A549 (cell line): ENCODE measurements at regions not wholly inside any gene's neighbourhood (a gene's known extent, or its start where the extent isn't known, plus 50 kb on each side); places are given as distances from the start of the nearest gene placed in this dataset.

Experiments used
- ATAC-seq, 2 experiments: fragments of 200-7000 bp in 1 of 2; fragments of >200 bp in 1 of 2; cut with Nextera tagmentation in 1 of 2; cut with Tn5 transposase in 1 of 2; 3 replicates each; pipeline versions ENCODE4 v1.8.0 to v1.9.1; 2018 to 2020; ENCODE audit warnings: mild to moderate bottlenecking in 1 of 2, moderate library complexity in 1 of 2
- CTCF ChIA-PET: fragments of 300-600 bp; sonication (Branson Sonifier 250); formaldehyde crosslinking; extraction: SDS; loops from one replicate; lab custom pipeline; 2021; ENCODE audit warnings: antibody characterized with exemption, inconsistent platforms; lab: Yijun Ruan, JAX
- POLR2A ChIA-PET: fragments of 350-600 bp; formaldehyde crosslinking; extraction: SDS; loops from one replicate; lab custom pipeline; 2021; ENCODE audit warnings: antibody characterized with exemption, inconsistent platforms; lab: Yijun Ruan, JAX
- DNase-seq, 2 experiments: peaks; one replicate each; pipeline versions ENCODE4 v3.0.0 to v3.0.0-alpha.2; 2011 to 2016; ENCODE audit warnings: low read depth in 1 of 2, low spot score in 1 of 2
- FAIRE-seq: peaks from 2 replicates; lab custom pipeline; 2011; peaks lifted over from hg19 to GRCh38; lab: Jason Lieb, UNC
- H3K27ac ChIP-seq, 2 experiments: fragments of >200 bp; sonication (Bioruptor Twin); formaldehyde crosslinking; 3 replicates each; pipeline ENCODE4 v1.5.1; 2016 to 2017
- H3K4me1 ChIP-seq: fragments of >200 bp; sonication (Bioruptor Twin); formaldehyde crosslinking; 3 replicates; pipeline ENCODE4 v1.6.1; 2016
- H3K4me2 ChIP-seq: fragments of >200 bp; sonication (Bioruptor Twin); formaldehyde crosslinking; 3 replicates; pipeline ENCODE4 v1.6.1; 2016
- H3K4me3 ChIP-seq: fragments of >200 bp; sonication (Bioruptor Twin); formaldehyde crosslinking; 3 replicates; pipeline ENCODE4 v1.5.1; 2016
- H3K9me3 ChIP-seq: fragments of >200 bp; sonication (Bioruptor Twin); formaldehyde crosslinking; 3 replicates; pipeline ENCODE4 v1.6.1; 2016
- BCL3 ChIP-seq: fragments of >200 bp; sonication (Bioruptor Twin); formaldehyde crosslinking; IDR thresholded peaks from 3 replicates; pipeline ENCODE4 v1.6.1; 2016
- BHLHE40 ChIP-seq: IDR thresholded peaks from 2 replicates; pipeline ENCODE4 v1.6.1; 2012; ENCODE audit warnings: low read depth, low read length, inconsistent platforms
- CBX2 ChIP-seq: fragments of 200-600 bp; sonication (generic); IDR thresholded peaks from 2 replicates; pipeline ENCODE4 v1.6.1; 2016; ENCODE audit warnings: low read depth, mild to moderate bottlenecking, borderline replicate concordance
- CHD4 ChIP-seq: fragments of 200-600 bp; sonication (generic); IDR thresholded peaks from 2 replicates; pipeline ENCODE4 v1.6.1; 2016; ENCODE audit warnings: antibody characterized with exemption, mild to moderate bottlenecking, borderline replicate concordance
- CTCF ChIP-seq: fragments of >200 bp; sonication (Bioruptor Twin); formaldehyde crosslinking; IDR thresholded peaks from 3 replicates; pipeline ENCODE4 v1.5.1; 2016
- E2F6 ChIP-seq: IDR thresholded peaks from 2 replicates; pipeline ENCODE4 v1.6.1; 2012; ENCODE audit warnings: low read depth, borderline replicate concordance
- FOSL2 ChIP-seq, 2 experiments: fragments of 450-650 bp in 1 of 2; fragments of >200 bp in 1 of 2; sonication (Bioruptor Twin) in 1 of 2; formaldehyde crosslinking; IDR thresholded peaks; 2 replicates each; pipeline versions ENCODE4 v1.5.0 to v1.6.1; 2016 to 2020; ENCODE audit warnings: mild to moderate bottlenecking in 1 of 2, moderate library complexity in 1 of 2
- GATA3 ChIP-seq: IDR thresholded peaks from 2 replicates; pipeline ENCODE4 v1.6.1; 2012; ENCODE audit warnings: borderline replicate concordance
- HDAC2 ChIP-seq: fragments of 200-600 bp; sonication (generic); IDR thresholded peaks from 2 replicates; pipeline ENCODE4 v1.6.1; 2016
- HOXB5 ChIP-seq: fragments of 250-450 bp; sonication (Bioruptor Pico); IDR thresholded peaks from 2 replicates; pipeline ENCODE4 v1.5.0; 2020; ENCODE audit warnings: mild to moderate bottlenecking, moderate library complexity
- JUN ChIP-seq, 2 experiments: fragments of >200 bp; sonication (Bioruptor Twin); formaldehyde crosslinking; IDR thresholded peaks; 2 replicates in 1 of 2; 3 replicates in 1 of 2; pipeline ENCODE4 v1.6.1; 2016 to 2017
- KDM1A ChIP-seq: fragments of 200-600 bp; sonication (generic); IDR thresholded peaks from 2 replicates; pipeline ENCODE4 v1.6.1; 2016; ENCODE audit warnings: low read depth, mild to moderate bottlenecking
- MAFK ChIP-seq: fragments of 450-650 bp; IDR thresholded peaks from 2 replicates; pipeline ENCODE4 v1.6.1; 2014; ENCODE audit not compliant: partially characterized antibody
- MAZ ChIP-seq: fragments of 150-350 bp; IDR thresholded peaks from 2 replicates; pipeline ENCODE4 v1.6.1; 2014; ENCODE audit warnings: antibody characterized with exemption, low read depth, low read length, borderline replicate concordance
- NFE2L2 ChIP-seq: fragments of 150-350 bp; conservative IDR thresholded peaks from 2 replicates; pipeline ENCODE4 v1.6.1; 2014; ENCODE audit warnings: low read length
- NR3C1 ChIP-seq: fragments of >200 bp; sonication (Bioruptor Twin); formaldehyde crosslinking; IDR thresholded peaks from 3 replicates; pipeline ENCODE4 v1.6.1; 2017
- PHF8 ChIP-seq: fragments of 200-600 bp; sonication (generic); IDR thresholded peaks from 2 replicates; pipeline ENCODE4 v1.6.1; 2016; ENCODE audit warnings: low read depth, mild to moderate bottlenecking, antibody characterized with exemption, moderate library complexity, borderline replicate concordance
- POLR2A ChIP-seq: IDR thresholded peaks from 2 replicates; pipeline ENCODE4 v1.6.1; 2012; ENCODE audit warnings: mild to moderate bottlenecking, low read length
- POLR2AphosphoS2 ChIP-seq: conservative IDR thresholded peaks from 2 replicates; pipeline ENCODE4 v1.6.1; 2012; ENCODE audit warnings: low read length, improper control_type of control experiment, inconsistent platforms
- RAD21 ChIP-seq, 2 experiments: fragments of >200 bp in 1 of 2; sonication (Bioruptor Twin) in 1 of 2; formaldehyde crosslinking in 1 of 2; IDR thresholded peaks in 1 of 2; conservative IDR thresholded peaks in 1 of 2; 2 replicates in 1 of 2; 3 replicates in 1 of 2; pipeline ENCODE4 v1.6.1; 2012 to 2018; ENCODE audit warnings: inconsistent platforms in 1 of 2
- RFX5 ChIP-seq: fragments of 450-650 bp; IDR thresholded peaks from 2 replicates; pipeline ENCODE4 v1.7.1; 2014; ENCODE audit warnings: antibody characterized with exemption, mild to moderate bottlenecking, moderate library complexity
- TFCP2L1 ChIP-seq: fragments of 250-450 bp; sonication (Bioruptor Pico); IDR thresholded peaks from 2 replicates; pipeline ENCODE4 v1.5.0; 2021; ENCODE audit warnings: mild to moderate bottlenecking
- TP53 ChIP-seq: fragments of 250-450 bp; sonication (Bioruptor Pico); IDR thresholded peaks from 2 replicates; pipeline ENCODE4 v1.5.0; 2021; ENCODE audit warnings: mild to moderate bottlenecking, moderate library complexity
- ZFP36 ChIP-seq: fragments of 450-650 bp; IDR thresholded peaks from 2 replicates; pipeline ENCODE4 v1.6.1; 2014; ENCODE audit warnings: borderline replicate concordance; ENCODE audit not compliant: partially characterized antibody
- ZNF302 ChIP-seq: fragments of 250-450 bp; sonication (Bioruptor Pico); IDR thresholded peaks from 2 replicates; pipeline ENCODE4 v1.9.0; 2021; ENCODE audit warnings: inconsistent platforms, mild to moderate bottlenecking, moderate library complexity
- ZSCAN20 ChIP-seq: fragments of 250-450 bp; sonication (Bioruptor Pico); IDR thresholded peaks from 2 replicates; pipeline ENCODE4 v1.8.0; 2022; ENCODE audit warnings: mild to moderate bottlenecking, moderate library complexity
- WGBS: methylation state at CpG from one replicate; pipeline ENCODE4 v1.1.6; 2017; ENCODE audit errors: missing lambda C conversion rate; 5-methylcytosine and 5-hydroxymethylcytosine counted together

GRCh38 chr15:62665449-62665848 lies 377.1 kb upstream of the TPM1 start:
- ATAC-seq (no peak), DNase-seq (no peak), FAIRE-seq (no peak)
- TF ChIP-seq CBX2 (no peak), MAZ (no peak), NR3C1 (no peak), KDM1A (no peak), FOSL2 (IDR thresholded peaks at IDR 0.05) (no peak), FOSL2 (CRISPR knock-in tag; IDR thresholded peaks at IDR 0.05) (no peak), BCL3 (no peak), CHD4 (no peak), TP53 (no peak), NFE2L2 (no peak), ZSCAN20 (CRISPR knock-in tag) (no peak), MAFK (no peak), CTCF (no peak), RAD21 (conservative IDR thresholded peaks at IDR 0.05 in 1 of 2, IDR thresholded peaks at IDR 0.05 in 1 of 2) (no peak), GATA3 (no peak), BHLHE40 (no peak), HDAC2 (no peak), POLR2AphosphoS2 (no peak), POLR2A (no peak)
- Histone ChIP-seq H3K4me1 (no peaks in the 10 kb centered on the region), H3K4me2 (no peak overlapping the region), H3K4me3 (no peak overlapping the region), H3K27ac (no peak overlapping the region; a peak in 1 of 6 replicates), H3K9me3 (no peaks in the 10 kb centered on the region)
- ChIA-PET CTCF (interaction anchor here (0.6 to 1.6 kb wide), 3 partner anchors 33 to 77 kb away, joined by 3 to 6 read pairs (median 4); no protein-coding TSS in a partner anchor), POLR2A (no interaction called here)
- 84% methylated on average over 4 of the region's 4 CpGs for WGBS

GRCh38 chr15:62666046-62666445 lies 376.5 kb upstream of the TPM1 start:
- CTCF ChIA-PET: interaction anchor here (1.6 kb wide), 1 partner anchor 32 kb away, joined by 6 read pairs; no protein-coding TSS in a partner anchor
- TF ChIP-seq E2F6 (no peak), ZFP36 (no peak), PHF8 (no peak), CTCF (no peak), MAZ (no peak), MAFK (no peak), ZNF302 (CRISPR knock-in tag) (no peak), JUN (IDR thresholded peaks at IDR 0.05) (no peak), RFX5 (no peak), HOXB5 (CRISPR knock-in tag) (no peak), TFCP2L1 (CRISPR knock-in tag) (no peak)
- no peak for FAIRE-seq

More at GRCh38 chr15:62666046-62666445, 376.5 kb upstream of the TPM1 start:
- DNase-seq: no peak
- Histone ChIP-seq H3K9me3 (no peaks in the 10 kb centered on the region; the same call in 2 of the 3 replicates), H3K4me3 (no peak overlapping the region), H3K4me2 (no peak overlapping the region), H3K27ac (no peak overlapping the region), H3K4me1 (no peaks in the 10 kb centered on the region)
- WGBS: 95% methylated on average over 4 of the region's 4 CpGs
- ATAC-seq: no peak
- POLR2A ChIA-PET: no interaction called here
